Fibroblast of peridontal ligament (primary cell): ENCODE measurements at regions not wholly inside any gene's neighbourhood (a gene's known extent, or its start where the extent isn't known, plus 50 kb on each side); places are given as distances from the start of the nearest gene placed in this dataset.
"Not testable (repeated sequence)": the region's sequence is repeated elsewhere in the genome, so short reads cannot be mapped to it uniquely, and the experiment has no call there.

Source experiments
- DNase-seq: peaks from one replicate; pipeline ENCODE4 v3.0.0-alpha.2; 2010; ENCODE audit errors: extremely low read depth

GRCh38 chrX:137882960-137883359 is 317.0 kb downstream of the ZIC3 start:
- no peak for DNase-seq

- not testable (repeated sequence) for DNase-seq
These were observed 318.9 kb downstream of the ZIC3 start for GRCh38 chrX:137884813-137885212.

GRCh38 chrX:137891431-137891830 is 325.5 kb downstream of the ZIC3 start:
- no peak for DNase-seq

DNA sequence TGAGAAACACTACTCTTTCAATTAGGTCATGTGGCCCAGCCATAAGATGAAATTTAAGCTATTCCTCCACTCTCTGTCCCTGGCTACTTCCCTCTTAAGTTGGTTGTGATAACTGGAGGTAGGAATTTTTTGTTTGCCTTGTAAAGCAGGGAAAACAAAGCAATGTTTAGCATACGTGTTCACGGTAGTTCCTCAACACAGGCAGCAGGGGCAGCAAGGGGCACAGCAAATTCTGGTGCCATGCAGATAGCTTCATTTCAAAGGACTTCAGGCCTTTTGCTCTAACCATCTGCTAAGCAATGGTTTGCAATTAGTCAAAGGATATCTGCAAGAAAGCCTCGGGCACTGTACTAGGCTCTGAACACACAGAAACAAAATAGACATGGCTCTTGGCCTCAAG is 330.2 kb downstream of the ZIC3 start:
- no peak for DNase-seq

DNA sequence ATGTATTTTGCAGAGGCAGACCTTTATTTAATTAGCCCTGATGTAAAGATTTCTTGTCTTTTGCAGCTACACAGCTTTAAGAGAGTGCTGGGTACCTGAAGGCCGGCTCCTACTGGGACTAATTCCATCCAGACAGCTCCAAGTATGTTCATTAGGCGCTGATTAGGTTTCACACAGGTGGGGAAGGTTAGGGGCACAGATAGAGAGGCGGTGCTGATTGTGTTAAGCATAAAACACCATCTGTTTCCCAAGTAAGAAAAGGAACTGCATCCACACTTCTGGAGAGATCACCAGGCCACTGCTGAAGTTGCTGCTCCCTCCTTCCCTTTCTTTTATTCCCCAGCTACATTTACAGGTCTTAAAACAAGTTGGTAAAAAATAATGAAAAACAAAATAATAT is 349.5 kb downstream of the ZIC3 start:
- DNase-seq, result no peak

DNA sequence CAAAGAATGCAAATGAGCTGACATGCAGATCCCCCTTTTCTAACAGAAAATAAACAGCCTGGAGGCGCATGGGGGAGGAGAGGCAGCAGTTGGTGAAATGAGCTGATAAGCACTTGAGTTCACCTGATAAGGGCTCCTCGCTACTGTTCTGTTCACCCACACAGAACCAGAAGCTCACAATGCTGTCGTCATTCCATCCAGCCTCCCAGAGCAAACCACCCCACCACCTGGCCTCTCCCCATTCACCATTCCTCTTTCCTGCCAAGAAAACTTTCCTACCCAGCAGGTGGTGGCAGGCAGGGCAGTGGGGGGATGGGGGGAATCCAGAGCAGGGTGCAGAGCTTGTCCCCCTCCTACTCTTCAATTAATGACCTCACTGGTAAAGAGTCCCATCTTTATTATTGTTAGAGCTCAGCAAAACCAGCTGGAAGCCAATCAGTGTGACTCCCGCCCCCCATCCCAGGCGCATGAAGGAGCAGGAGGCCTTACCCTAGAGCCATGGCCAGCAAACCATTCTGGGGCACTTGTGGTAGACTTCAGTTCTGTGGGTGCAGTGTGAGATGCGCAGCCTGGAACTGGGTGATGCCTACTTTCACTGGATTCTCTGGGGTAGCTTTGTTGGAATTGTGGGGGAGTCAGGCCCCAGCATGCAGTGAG is 350.3 kb downstream of the ZIC3 start:
- DNase-seq, result no peak

DNA sequence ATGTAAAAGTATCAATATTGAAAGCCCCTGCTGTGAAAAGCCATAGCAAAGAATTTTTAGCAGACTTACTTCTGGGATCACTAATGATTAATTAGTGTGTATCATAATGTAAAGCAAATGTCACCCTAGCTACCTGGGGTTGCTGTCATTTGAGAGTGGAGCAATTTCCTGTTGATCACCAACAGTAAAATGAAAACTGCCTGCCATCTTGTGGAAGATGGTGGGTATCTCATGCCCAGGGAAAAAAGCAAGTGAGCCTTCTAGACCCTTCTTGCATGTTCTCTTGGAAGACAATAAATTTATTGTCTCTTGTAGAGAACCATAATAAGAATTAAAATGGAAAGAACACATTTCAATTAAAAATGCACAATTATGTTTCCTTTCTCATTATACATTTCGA is 360.2 kb downstream of the ZIC3 start:
- no peak for DNase-seq

DNA sequence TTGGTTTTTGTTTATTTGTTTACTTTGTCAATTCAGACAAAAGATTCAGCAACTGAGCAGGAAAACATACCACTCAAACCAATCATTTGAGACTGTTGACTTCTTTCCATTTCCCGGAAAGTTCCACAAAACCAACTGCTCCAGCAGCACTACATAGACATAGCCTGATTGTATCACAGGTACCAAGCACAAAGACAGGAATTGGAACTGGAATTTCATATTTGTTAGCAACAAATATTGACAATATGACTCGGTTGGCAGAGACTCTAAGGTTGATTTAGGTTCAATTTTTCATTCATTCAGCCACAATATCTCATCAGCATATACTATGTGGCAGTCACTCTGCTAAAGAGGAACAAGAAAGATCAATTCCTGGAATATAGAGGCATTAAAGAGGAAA is 364.0 kb downstream of the ZIC3 start:
- no peak for DNase-seq

DNA sequence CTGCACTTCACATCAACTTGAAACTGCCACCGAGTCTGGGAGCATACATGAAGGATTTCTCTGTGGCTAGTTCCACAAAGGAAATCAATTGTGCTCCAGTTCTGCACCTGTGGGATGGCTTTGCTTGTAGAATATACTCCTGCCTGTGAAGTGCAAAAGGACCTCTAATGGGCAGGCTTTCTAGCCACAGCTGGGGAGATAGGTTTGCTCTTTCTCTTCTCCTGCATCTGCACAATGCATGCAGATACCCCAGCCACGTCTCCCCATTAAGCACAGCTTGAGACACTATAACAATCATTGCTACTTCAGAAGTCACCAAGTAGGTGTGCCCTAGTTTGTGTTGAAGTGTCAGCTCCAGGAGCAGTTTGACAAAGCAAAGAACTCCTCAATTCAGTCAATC is 364.6 kb downstream of the ZIC3 start:
- no peak for DNase-seq

GRCh38 chrX:137934214-137934613 is 368.3 kb downstream of the ZIC3 start:
- not testable (repeated sequence) for DNase-seq

DNA sequence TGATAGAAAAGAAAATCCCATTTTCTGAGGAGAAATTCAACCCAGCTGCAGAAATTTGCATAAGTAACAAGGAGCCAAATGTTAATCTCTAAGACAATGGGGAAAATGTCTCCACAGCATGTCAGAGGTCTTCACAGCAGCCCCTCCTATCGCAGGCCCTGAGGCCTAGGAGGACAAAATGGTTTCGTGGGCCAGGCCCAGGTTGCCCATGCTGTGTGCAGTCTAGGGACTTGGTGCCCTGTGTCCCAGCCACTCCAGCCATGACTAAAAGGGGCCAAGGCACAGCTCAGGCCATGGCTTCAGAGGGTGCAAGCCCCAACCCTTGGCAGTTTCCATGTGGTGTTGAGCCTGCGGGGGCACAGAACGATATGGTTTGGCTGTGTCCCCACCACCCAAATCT is 369.0 kb downstream of the ZIC3 start:
- DNase-seq, result not testable (repeated sequence)

- no peak for DNase-seq
These were observed 379.5 kb downstream of the ZIC3 start for GRCh38 chrX:137945470-137945869.

GRCh38 chrX:137969191-137969590 is 403.3 kb downstream of the ZIC3 start:
- DNase-seq, result no peak

- no peak for DNase-seq
These were observed 416.7 kb downstream of the ZIC3 start for GRCh38 chrX:137982472-137983172.

GRCh38 chrX:137988470-137988869 is 422.5 kb downstream of the ZIC3 start:
- no peak for DNase-seq

DNA sequence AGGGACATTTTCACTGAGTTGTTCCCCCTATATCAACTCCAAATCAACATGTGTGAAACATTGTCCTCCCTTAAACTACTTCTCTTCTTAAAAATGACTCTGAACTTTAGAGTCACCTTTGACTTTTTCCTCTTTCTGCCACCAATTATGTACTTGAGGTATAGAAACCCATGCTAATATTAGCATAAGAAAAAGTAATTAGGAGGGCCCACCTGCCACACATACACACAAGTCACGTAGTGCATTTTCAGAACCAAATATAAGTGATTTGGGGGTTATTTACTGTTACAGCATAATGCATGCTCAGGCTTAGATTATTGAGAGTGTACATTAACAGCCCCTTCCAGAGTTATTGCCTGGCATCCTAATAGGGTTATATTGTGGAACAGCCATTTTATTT is 432.7 kb downstream of the ZIC3 start:
- DNase-seq, result no peak

- DNase-seq, result no peak
These were observed 433.1 kb downstream of the ZIC3 start for GRCh38 chrX:137999071-137999470.

- DNase-seq, result no peak
These were observed 433.6 kb downstream of the ZIC3 start for GRCh38 chrX:137999552-137999951.

DNA sequence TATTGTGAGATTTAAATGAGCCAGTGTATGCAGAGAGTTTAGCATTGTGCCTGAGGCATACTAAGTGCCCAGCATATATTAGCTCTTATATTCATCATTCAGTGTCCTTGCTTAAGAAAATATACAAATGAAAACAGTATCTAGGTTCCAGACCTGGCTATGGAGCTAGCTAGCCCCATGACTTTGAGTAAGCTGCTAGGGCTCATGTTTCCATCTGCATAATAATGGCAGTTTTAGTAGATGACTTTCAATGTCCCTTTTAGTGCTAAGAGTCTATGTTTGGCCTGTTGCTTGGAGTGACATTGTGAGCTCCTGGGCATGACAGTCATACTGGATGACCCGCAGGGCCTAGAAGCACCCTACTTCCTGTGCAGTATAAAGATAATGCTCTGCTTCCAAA is 435.3 kb downstream of the ZIC3 start:
- DNase-seq, result no peak

- DNase-seq, result no peak
These were observed 440.3 kb downstream of the ZIC3 start for GRCh38 chrX:138006180-138006579.

DNA sequence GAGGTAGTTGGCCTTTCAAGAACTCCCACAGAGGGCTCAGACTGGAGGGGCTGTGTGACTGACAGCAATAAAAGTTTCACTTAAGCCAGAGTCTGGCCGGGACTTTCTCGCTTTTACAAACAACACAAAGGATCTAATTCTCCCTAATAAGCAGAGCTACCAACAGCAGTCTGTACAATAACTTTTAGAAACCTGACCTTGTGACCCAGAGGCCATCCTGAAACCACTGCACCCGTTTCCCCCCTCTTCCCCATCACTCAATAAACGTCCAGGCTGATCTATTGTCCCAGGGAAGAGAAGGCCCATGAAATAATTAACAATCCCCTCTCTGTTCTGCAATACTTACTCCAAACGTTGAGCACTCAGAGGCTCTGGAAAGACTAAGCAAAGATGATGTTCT is 442.4 kb downstream of the ZIC3 start:
- DNase-seq, result no peak

DNA sequence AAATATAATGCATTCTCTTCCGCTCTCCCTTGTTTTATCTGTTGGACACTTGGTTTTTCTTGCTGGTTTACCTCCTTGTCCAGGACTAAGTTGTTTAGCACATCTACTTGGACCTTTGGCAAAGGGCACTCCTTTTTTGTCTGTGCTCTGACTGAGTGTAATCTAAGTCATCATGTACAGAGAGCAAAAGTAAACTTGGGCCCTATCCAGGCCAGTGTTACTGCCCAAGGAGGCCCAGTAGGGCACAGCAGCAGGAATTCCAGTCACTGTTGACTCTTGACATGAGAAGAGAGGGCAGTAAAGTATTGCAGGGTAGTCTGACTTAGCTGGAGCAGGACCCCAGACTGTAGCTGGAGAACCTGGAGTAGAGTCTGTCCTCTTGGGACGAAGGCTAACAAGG is 445.5 kb downstream of the ZIC3 start:
- no peak for DNase-seq

GRCh38 chrX:138014577-138014976 is 448.6 kb downstream of the ZIC3 start:
- DNase-seq, result no peak
